Liver (tissue), 7 donors: ENCODE measurements at regions not wholly inside any gene's neighbourhood (a gene's known extent, or its start where the extent isn't known, plus 50 kb on each side); places are given as distances from the start of the nearest gene placed in this dataset.

Source experiments
- DNase-seq: peaks from one replicate; pipeline ENCODE4 v3.0.0-alpha.2; 2017; ENCODE audit warnings: low spot score
- H3K27ac ChIP-seq, 2 donors: one replicate each; pipeline ENCODE4 v1.7.0; 2013; ENCODE audit warnings: inconsistent platforms in 2 of 2, low read length in 2 of 2, control low read depth in 1 of 2, low read depth in 1 of 2, mild to moderate bottlenecking in 1 of 2
- H3K27me3 ChIP-seq, 4 donors: one replicate each; pipeline versions ENCODE4 v1.6.1 to v1.7.0; 2013; ENCODE audit warnings: low read length in 3 of 4, inconsistent platforms in 1 of 4, mild to moderate bottlenecking in 1 of 4, moderate library complexity in 1 of 4; ENCODE audit not compliant: control insufficient read depth in 4 of 4, insufficient read depth in 4 of 4
- H3K36me3 ChIP-seq, 4 donors: one replicate each; pipeline versions ENCODE4 v1.6.1 to v1.7.0; 2013; ENCODE audit warnings: low read length in 3 of 4, mild to moderate bottlenecking in 3 of 4, low read depth in 1 of 4, moderate library complexity in 1 of 4; ENCODE audit not compliant: control insufficient read depth in 4 of 4, insufficient read depth in 3 of 4
- H3K4me1 ChIP-seq, 4 donors: one replicate each; pipeline versions ENCODE4 v1.6.1 to v1.7.0; 2013; ENCODE audit warnings: low read length in 3 of 4, mild to moderate bottlenecking in 3 of 4, moderate library complexity in 1 of 4; ENCODE audit not compliant: control insufficient read depth in 4 of 4, insufficient read depth in 4 of 4
- H3K4me3 ChIP-seq, 3 donors: one replicate each; pipeline versions ENCODE4 v1.6.1 to v1.7.0; 2013; ENCODE audit warnings: low read length in 3 of 3, control low read depth in 1 of 3, low read depth in 1 of 3, mild to moderate bottlenecking in 1 of 3
- H3K9ac ChIP-seq, 2 donors: one replicate each; pipeline ENCODE4 v1.7.0; 2013; ENCODE audit warnings: low read length in 2 of 2, mild to moderate bottlenecking in 2 of 2, moderate library complexity in 2 of 2, control low read depth in 1 of 2, low read depth in 1 of 2
- H3K9me3 ChIP-seq, 4 donors: one replicate each; pipeline versions ENCODE4 v1.6.1 to v1.7.0; 2013; ENCODE audit warnings: low read length in 3 of 4; ENCODE audit not compliant: control insufficient read depth in 4 of 4
- FOXA1 ChIP-seq: IDR thresholded peaks from 2 replicates; pipeline ENCODE4 v1.6.1; 2016; ENCODE audit warnings: antibody characterized with exemption
- FOXA2 ChIP-seq: IDR thresholded peaks from 2 replicates; pipeline ENCODE4 v1.6.1; 2016; ENCODE audit warnings: antibody characterized with exemption
- GABPA ChIP-seq, 2 donors: IDR thresholded peaks in 1 of 2; conservative IDR thresholded peaks in 1 of 2; 2 replicates each; pipeline ENCODE4 v1.6.1; 2016; ENCODE audit warnings: antibody characterized with exemption in 2 of 2, mild to moderate bottlenecking in 1 of 2, moderate library complexity in 1 of 2
- HNF4G ChIP-seq: IDR thresholded peaks from 2 replicates; pipeline ENCODE4 v1.6.1; 2016; ENCODE audit warnings: antibody characterized with exemption
- NR2F2 ChIP-seq: IDR thresholded peaks from 2 replicates; pipeline ENCODE4 v1.6.1; 2016; ENCODE audit warnings: antibody characterized with exemption
- RAD21 ChIP-seq, 2 donors: IDR thresholded peaks; 2 replicates each; pipeline ENCODE4 v1.6.1; 2016; ENCODE audit warnings: antibody characterized with exemption in 2 of 2, mild to moderate bottlenecking in 2 of 2
- RXRA ChIP-seq, 2 donors: IDR thresholded peaks; 2 replicates each; pipeline ENCODE4 v1.6.1; 2017 to 2018; ENCODE audit warnings: antibody characterized with exemption in 2 of 2, mild to moderate bottlenecking in 1 of 2
- WGBS: extraction: QIAGEN DNeasy Blood & Tissue Kit; methylation state at CpG from one replicate; pipeline ENCODE4 v1.1.7; 2013; 5-methylcytosine and 5-hydroxymethylcytosine counted together
- TF ChIP-seq, protein P1 (sequence below): IDR thresholded peaks from 2 replicates; pipeline ENCODE4 v1.6.1; 2016; ENCODE audit warnings: antibody characterized with exemption, mild to moderate bottlenecking
- TF ChIP-seq, protein P2 (sequence below): IDR thresholded peaks from 2 replicates; pipeline ENCODE4 v1.6.1; 2016; ENCODE audit warnings: antibody characterized with exemption
- TF ChIP-seq, protein P3 (sequence below): IDR thresholded peaks from 2 replicates; pipeline ENCODE4 v1.6.1; 2016; ENCODE audit warnings: antibody characterized with exemption
- donor health status: healthy.
- donor health status: healthy.
- donor health status: healthy.
- donor health status: healthy.

DNA sequence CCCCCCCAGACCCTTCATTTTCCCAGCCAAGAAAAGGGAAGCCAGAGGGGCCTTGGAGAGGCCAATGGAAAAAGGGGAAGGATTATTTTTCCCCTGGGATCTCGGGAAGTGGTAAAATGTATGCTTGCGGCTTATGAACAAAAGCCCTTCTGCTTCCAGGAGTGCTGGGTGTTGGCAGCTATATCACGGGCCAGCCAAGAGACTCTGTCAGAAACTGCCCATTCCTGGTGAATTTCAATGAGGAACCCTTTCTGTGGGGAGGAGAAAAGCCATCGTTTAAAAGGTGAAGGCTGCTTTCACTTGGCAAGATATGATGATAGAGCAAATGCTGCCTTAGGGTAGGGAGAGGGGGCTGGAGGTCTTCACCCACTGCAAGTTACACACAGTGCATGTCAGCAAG lies 69.7 kb upstream of the ZC3H12A start:
- WGBS, result 66% methylated on average over 4 of the region's 4 CpGs
- H3K4me1 ChIP-seq, result no peaks in the 10 kb centered on the region
- H3K9ac ChIP-seq, result no peak overlapping the region
- TF ChIP-seq, protein P1, sequence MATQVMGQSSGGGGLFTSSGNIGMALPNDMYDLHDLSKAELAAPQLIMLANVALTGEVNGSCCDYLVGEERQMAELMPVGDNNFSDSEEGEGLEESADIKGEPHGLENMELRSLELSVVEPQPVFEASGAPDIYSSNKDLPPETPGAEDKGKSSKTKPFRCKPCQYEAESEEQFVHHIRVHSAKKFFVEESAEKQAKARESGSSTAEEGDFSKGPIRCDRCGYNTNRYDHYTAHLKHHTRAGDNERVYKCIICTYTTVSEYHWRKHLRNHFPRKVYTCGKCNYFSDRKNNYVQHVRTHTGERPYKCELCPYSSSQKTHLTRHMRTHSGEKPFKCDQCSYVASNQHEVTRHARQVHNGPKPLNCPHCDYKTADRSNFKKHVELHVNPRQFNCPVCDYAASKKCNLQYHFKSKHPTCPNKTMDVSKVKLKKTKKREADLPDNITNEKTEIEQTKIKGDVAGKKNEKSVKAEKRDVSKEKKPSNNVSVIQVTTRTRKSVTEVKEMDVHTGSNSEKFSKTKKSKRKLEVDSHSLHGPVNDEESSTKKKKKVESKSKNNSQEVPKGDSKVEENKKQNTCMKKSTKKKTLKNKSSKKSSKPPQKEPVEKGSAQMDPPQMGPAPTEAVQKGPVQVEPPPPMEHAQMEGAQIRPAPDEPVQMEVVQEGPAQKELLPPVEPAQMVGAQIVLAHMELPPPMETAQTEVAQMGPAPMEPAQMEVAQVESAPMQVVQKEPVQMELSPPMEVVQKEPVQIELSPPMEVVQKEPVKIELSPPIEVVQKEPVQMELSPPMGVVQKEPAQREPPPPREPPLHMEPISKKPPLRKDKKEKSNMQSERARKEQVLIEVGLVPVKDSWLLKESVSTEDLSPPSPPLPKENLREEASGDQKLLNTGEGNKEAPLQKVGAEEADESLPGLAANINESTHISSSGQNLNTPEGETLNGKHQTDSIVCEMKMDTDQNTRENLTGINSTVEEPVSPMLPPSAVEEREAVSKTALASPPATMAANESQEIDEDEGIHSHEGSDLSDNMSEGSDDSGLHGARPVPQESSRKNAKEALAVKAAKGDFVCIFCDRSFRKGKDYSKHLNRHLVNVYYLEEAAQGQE, result no peak
- TF ChIP-seq, protein P2, sequence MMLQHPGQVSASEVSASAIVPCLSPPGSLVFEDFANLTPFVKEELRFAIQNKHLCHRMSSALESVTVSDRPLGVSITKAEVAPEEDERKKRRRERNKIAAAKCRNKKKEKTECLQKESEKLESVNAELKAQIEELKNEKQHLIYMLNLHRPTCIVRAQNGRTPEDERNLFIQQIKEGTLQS, result no peak
- TF ChIP-seq FOXA2 (no peak), NR2F2 (no peak)
- peaks cover 0 to 6% (median 0%) of the 10 kb centered on the region in 4 donors for H3K27me3 ChIP-seq
- no peak overlapping the region for H3K4me3 ChIP-seq
- H3K9me3 ChIP-seq, result no peaks in the 10 kb centered on the region
- H3K36me3 ChIP-seq, result no peaks in the 10 kb centered on the region
- H3K27ac ChIP-seq, result no peak overlapping the region
- no peak for DNase-seq

DNA sequence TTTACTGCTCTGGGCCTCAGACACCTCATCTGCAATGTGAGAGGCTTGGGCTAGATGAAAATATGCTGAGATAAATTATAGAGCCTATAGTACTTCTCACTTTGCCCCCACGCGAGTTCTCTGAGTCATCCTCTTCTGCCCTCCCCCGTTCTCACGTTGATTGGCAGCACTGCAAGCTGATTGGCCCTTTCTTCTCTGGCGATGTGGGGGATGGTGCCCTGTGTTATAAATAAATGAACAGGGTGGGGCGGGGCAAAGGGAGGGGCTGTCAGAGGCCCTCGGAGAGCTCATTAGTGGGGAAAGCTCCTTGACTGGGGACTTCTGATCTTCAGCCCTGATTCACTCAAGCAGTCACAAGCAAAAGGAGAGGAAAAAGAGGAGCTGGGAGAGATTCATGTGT lies 64.3 kb upstream of the ZC3H12A start:
- 31% methylated on average over 7 of the region's 7 CpGs for WGBS

DNA sequence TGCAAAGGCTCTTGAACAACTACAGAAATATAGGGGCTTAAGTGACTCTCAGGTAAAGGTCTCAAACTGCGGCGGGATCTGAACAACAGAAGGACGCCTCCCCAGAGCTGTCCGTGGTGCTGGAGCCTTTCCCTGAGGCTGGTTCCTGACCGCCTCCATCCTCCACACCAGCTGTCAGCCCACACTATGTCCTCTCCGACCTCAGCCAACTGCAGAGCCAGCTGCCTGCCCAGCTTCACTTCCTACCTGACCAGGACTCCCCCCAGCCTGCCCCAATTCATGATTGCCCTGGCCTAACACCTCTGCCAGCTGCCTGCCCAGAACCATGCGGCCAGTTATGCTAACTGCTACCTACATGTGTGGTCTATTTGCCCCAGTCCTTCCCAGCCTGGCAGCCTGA lies 63.6 kb upstream of the ZC3H12A start:
- Histone ChIP-seq H3K36me3 (no peaks in the 10 kb centered on the region), H3K4me1 (no peaks in the 10 kb centered on the region), H3K4me3 (no peak overlapping the region), H3K27ac (no peak overlapping the region), H3K9ac (no peak overlapping the region), H3K27me3 (no peaks in the 10 kb centered on the region), H3K9me3 (peaks cover 0 to 6% (median 2%) of the 10 kb centered on the region in 4 donors)
- no peak for DNase-seq
- TF ChIP-seq GABPA (IDR thresholded peaks at IDR 0.05 in 1 of 2, conservative IDR thresholded peaks at IDR 0.05 in 1 of 2), result no peak
- TF ChIP-seq, protein P1, result peak; percentile 97
- WGBS, result 20% methylated on average over 7 of the region's 7 CpGs

More for the DNA sequence above, 64.3 kb upstream of the ZC3H12A start:
- Histone ChIP-seq H3K9me3 (no peaks in the 10 kb centered on the region), H3K27ac (no peak overlapping the region), H3K36me3 (no peaks in the 10 kb centered on the region), H3K27me3 (no peaks in the 10 kb centered on the region), H3K4me1 (no peaks in the 10 kb centered on the region), H3K4me3 (no peak overlapping the region), H3K9ac (no peak overlapping the region)
- no peak for DNase-seq
- TF ChIP-seq NR2F2 (no peak), RXRA (IDR thresholded peaks at IDR 0.05) (no peak), RAD21 (IDR thresholded peaks at IDR 0.05) (no peak), HNF4G (no peak), FOXA1 (no peak)
- TF ChIP-seq, protein P3, sequence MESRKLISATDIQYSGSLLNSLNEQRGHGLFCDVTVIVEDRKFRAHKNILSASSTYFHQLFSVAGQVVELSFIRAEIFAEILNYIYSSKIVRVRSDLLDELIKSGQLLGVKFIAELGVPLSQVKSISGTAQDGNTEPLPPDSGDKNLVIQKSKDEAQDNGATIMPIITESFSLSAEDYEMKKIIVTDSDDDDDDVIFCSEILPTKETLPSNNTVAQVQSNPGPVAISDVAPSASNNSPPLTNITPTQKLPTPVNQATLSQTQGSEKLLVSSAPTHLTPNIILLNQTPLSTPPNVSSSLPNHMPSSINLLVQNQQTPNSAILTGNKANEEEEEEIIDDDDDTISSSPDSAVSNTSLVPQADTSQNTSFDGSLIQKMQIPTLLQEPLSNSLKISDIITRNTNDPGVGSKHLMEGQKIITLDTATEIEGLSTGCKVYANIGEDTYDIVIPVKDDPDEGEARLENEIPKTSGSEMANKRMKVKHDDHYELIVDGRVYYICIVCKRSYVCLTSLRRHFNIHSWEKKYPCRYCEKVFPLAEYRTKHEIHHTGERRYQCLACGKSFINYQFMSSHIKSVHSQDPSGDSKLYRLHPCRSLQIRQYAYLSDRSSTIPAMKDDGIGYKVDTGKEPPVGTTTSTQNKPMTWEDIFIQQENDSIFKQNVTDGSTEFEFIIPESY, result no peak
